A549 (cell line): ENCODE measurements at regions not wholly inside any gene's neighbourhood (a gene's known extent, or its start where the extent isn't known, plus 50 kb on each side); places are given as distances from the start of the nearest gene placed in this dataset.

ENCODE experiments used
- HDAC2 ChIP-seq: fragments of 200-600 bp; sonication (generic); IDR thresholded peaks from 2 replicates; pipeline ENCODE4 v1.6.1; 2016
- TP53 ChIP-seq: fragments of 250-450 bp; sonication (Bioruptor Pico); IDR thresholded peaks from 2 replicates; pipeline ENCODE4 v1.5.0; 2021; ENCODE audit warnings: mild to moderate bottlenecking, moderate library complexity

- TF ChIP-seq HDAC2 (no peak), TP53 (CRISPR knock-in tag) (no peak)
Measured at GRCh38 chr1:148362626-148363438, 120.3 kb downstream of the PPIAL4G start.
